Naive thymus-derived CD4-positive, alpha-beta T cell (primary cell): ENCODE measurements at regions not wholly inside any gene's neighbourhood (a gene's known extent, or its start where the extent isn't known, plus 50 kb on each side); places are given as distances from the start of the nearest gene placed in this dataset.

Source experiments
- ATAC-seq: fragments of 150-1000 bp; cut with Tn5 transposase; 2 replicates; pipeline ENCODE4 v1.10.0; 2021; ENCODE audit warnings: mild to moderate bottlenecking, moderate library complexity
- CTCF ChIA-PET: fragments of 350-600 bp; sonication (Branson Sonifier 250); formaldehyde crosslinking; loops from one replicate; lab custom pipeline; 2021; ENCODE audit warnings: antibody characterized with exemption; lab: Charles Lee
- POLR2A ChIA-PET: fragments of 350-600 bp; sonication (Branson Sonifier 250); formaldehyde crosslinking; loops from one replicate; lab custom pipeline; 2021; ENCODE audit warnings: antibody characterized with exemption, inconsistent platforms; lab: Charles Lee
- DNase-seq, 9 donors: peaks; one replicate each; pipeline versions ENCODE4 v3.0.0 to v3.0.0-alpha.2; 2020 to 2022; ENCODE audit warnings: mixed read lengths in 1 of 9
- H3K27ac ChIP-seq: one replicate; pipeline ENCODE4 v1.7.0; 2013; ENCODE audit warnings: mild to moderate bottlenecking, low read depth, low read length, moderate library complexity
- H3K27me3 ChIP-seq, 2 donors: one replicate each; pipeline ENCODE4 v1.7.0; 2013; ENCODE audit warnings: low read length in 2 of 2, mild to moderate bottlenecking in 2 of 2, moderate library complexity in 2 of 2; ENCODE audit not compliant: control insufficient read depth in 2 of 2, insufficient read depth in 2 of 2
- H3K36me3 ChIP-seq, 3 experiments: 1 replicate in 2 of 3; 2 replicates in 1 of 3; pipeline ENCODE4 v1.7.0; 2013; ENCODE audit warnings: low read length in 3 of 3, mild to moderate bottlenecking in 3 of 3, moderate library complexity in 1 of 3; ENCODE audit not compliant: insufficient read depth in 3 of 3, control insufficient read depth in 2 of 3
- H3K4me1 ChIP-seq, 2 donors: one replicate each; pipeline ENCODE4 v1.7.0; 2013; ENCODE audit warnings: low read length in 2 of 2, mild to moderate bottlenecking in 2 of 2, moderate library complexity in 1 of 2; ENCODE audit not compliant: control insufficient read depth in 2 of 2, insufficient read depth in 2 of 2
- H3K4me3 ChIP-seq: 2 replicates; pipeline ENCODE4 v1.7.0; 2013; ENCODE audit warnings: mild to moderate bottlenecking, low read length
- H3K9me3 ChIP-seq, 3 experiments: 1 replicate in 2 of 3; 2 replicates in 1 of 3; pipeline ENCODE4 v1.7.0; 2013; ENCODE audit warnings: low read length in 3 of 3; ENCODE audit not compliant: control insufficient read depth in 2 of 3
- H3K27ac Mint-ChIP-seq, 9 donors: one replicate each; pipeline ENCODE4 v1.8.0; 2020 to 2022; ENCODE audit warnings: mixed read lengths in 9 of 9, mild to moderate bottlenecking in 8 of 9, moderate library complexity in 5 of 9, inconsistent platforms in 2 of 9
- H3K27me3 Mint-ChIP-seq, 5 donors: one replicate each; pipeline ENCODE4 v1.8.0; 2021 to 2022; ENCODE audit warnings: mixed read lengths in 5 of 5, mild to moderate bottlenecking in 1 of 5
- H3K36me3 Mint-ChIP-seq, 5 donors: one replicate each; pipeline ENCODE4 v1.8.0; 2020 to 2022; ENCODE audit warnings: mixed read lengths in 5 of 5, mild to moderate bottlenecking in 3 of 5, inconsistent platforms in 1 of 5
- H3K4me1 Mint-ChIP-seq, 7 donors: one replicate each; pipeline ENCODE4 v1.8.0; 2020 to 2022; ENCODE audit warnings: mixed read lengths in 7 of 7, mild to moderate bottlenecking in 3 of 7, inconsistent platforms in 1 of 7
- H3K4me3 Mint-ChIP-seq, 10 donors: one replicate each; pipeline ENCODE4 v1.8.0; 2020 to 2022; ENCODE audit warnings: mild to moderate bottlenecking in 10 of 10, mixed read lengths in 10 of 10, moderate library complexity in 6 of 10, inconsistent platforms in 2 of 10
- H3K9me3 Mint-ChIP-seq, 11 donors: one replicate each; pipeline ENCODE4 v1.8.0; 2020 to 2022; ENCODE audit warnings: mixed read lengths in 11 of 11, mild to moderate bottlenecking in 4 of 11, inconsistent platforms in 1 of 11, moderate library complexity in 1 of 11
- intact Hi-C, 2 donors: fragments of 100-400 bp; cut with micrococcal nuclease; formaldehyde crosslinking; loops; one replicate each; pipeline ENCODE4 v1.15.1; 2023

DNA sequence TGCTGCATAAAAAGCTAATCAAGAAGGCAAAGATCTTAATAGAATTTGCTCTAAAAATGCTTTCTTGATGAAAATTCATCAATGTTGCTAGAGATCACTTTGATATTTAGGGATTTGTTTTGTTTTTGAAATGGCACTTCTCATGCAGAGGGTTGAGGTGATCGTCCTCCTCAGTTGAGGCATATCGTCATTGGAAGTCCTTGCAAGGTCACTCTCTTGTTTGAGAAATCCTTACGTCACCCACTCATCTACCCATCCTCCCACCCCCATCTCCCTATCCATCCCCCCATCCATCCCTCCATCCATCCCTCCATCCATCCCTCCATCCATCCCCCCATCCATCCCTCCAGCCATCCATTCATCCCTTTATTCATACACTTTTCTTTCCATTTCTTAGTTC is 133.7 kb downstream of the THNSL2 start:
- H3K27me3 ChIP-seq, result no peaks in the 10 kb centered on the region
- DNase-seq (no peak), ATAC-seq (no peak)
- no peaks in the 10 kb centered on the region for H3K4me1 ChIP-seq
- ChIA-PET POLR2A (no interaction called here), CTCF (no interaction called here)
- peaks cover 0 to 31% (median 7%) of the 10 kb centered on the region in 11 donors for H3K9me3 Mint-ChIP-seq
- H3K36me3 Mint-ChIP-seq, result peaks cover 0 to 8% (median 0%) of the 10 kb centered on the region in 5 donors
- H3K27me3 Mint-ChIP-seq, result peaks cover 4 to 29% (median 24%) of the 10 kb centered on the region in 5 donors
- no peaks in the 10 kb centered on the region for H3K9me3 ChIP-seq
- H3K4me3 Mint-ChIP-seq, result no peak overlapping the region
- H3K36me3 ChIP-seq, result no peaks in the 10 kb centered on the region
- no peak overlapping the region for H3K27ac ChIP-seq
- no peak overlapping the region for H3K27ac Mint-ChIP-seq
- H3K4me3 ChIP-seq, result no peak overlapping the region
- intact Hi-C loops, result no loop called here
- no peaks in the 10 kb centered on the region for H3K4me1 Mint-ChIP-seq

DNA sequence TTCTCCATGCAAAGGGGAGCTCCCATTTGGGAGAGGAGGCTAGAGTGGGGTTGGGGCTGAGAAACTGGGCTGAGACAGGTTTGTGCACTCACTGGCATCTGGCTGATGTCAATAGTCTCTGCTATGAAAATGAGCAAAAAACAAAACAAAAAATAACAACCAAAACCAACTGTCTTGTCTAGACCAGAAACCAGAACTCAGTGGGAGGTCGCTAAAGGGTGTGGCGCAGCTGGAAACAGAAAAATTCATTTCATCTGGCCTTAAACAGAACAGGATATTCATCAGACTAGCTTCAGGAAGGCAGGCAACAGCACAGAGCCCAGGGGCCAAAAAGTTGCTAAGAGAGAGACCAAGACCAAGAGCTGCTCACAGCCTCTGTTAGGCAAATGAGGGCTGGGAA is 126.1 kb downstream of the THNSL2 start:
- no peak overlapping the region for H3K4me3 Mint-ChIP-seq
- Histone ChIP-seq H3K4me1 (no peaks in the 10 kb centered on the region), H3K27ac (no peak overlapping the region), H3K4me3 (no peak overlapping the region), H3K27me3 (no peaks in the 10 kb centered on the region), H3K9me3 (no peaks in the 10 kb centered on the region), H3K36me3 (no peaks in the 10 kb centered on the region)
- H3K27me3 Mint-ChIP-seq, result peaks cover 0 to 11% (median 0%) of the 10 kb centered on the region in 5 donors
- no peaks in the 10 kb centered on the region for H3K36me3 Mint-ChIP-seq
- ChIA-PET CTCF (no interaction called here), POLR2A (no interaction called here)
- ATAC-seq (no peak), DNase-seq (no peak)
- intact Hi-C loops, result no loop called here
- H3K4me1 Mint-ChIP-seq, result no peaks in the 10 kb centered on the region
- peaks cover 0 to 5% (median 0%) of the 10 kb centered on the region in 11 donors for H3K9me3 Mint-ChIP-seq
- H3K27ac Mint-ChIP-seq, result no peak overlapping the region

DNA sequence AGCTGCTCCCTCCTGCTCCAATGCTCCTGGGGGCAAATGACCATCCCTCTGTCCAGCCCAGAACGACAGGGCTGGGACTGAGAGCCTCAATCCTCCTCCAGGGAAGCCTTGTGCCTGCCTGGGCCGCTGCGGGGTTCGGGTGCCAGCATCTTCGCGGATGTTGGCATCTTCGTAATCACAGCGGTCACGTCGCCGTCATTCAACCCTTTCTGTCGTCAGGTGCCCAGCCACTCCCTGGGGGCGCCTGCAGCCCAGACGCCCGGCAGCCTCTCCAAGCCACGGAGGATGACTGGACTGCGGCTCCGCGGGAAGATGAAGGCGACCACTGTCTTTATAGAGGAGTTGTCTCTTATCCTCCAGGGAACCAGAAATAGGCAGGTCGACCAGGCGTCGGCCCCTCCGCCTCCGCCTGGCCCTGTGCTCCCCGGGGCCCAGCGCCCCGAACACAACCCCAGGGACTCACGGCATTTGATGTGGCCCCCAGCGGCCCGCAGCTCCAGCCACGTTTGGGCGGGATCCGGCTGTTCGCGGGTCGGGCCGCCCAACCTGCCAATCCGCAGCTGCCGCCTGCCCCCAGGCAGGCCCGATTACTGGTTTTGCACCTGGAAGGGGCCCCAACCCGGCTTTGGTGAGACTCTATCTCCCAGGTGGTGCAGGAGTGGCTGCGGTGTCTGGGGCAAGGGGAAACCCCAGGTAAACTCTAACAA is 113.9 kb downstream of the THNSL2 start:
- DNase-seq, result no peak
- ChIA-PET CTCF (no interaction called here), POLR2A (no interaction called here)
- H3K36me3 ChIP-seq, result no peaks in the 10 kb centered on the region
- Mint-ChIP-seq H3K9me3 (peaks cover 0 to 2% (median 0%) of the 10 kb centered on the region in 11 donors), H3K36me3 (no peaks in the 10 kb centered on the region), H3K27ac (no peak overlapping the region), H3K4me3 (no peak overlapping the region), H3K27me3 (peaks cover 12 to 29% (median 24%) of the 10 kb centered on the region in 5 donors), H3K4me1 (peaks cover 0 to 2% (median 0%) of the 10 kb centered on the region in 7 donors)
- no peaks in the 10 kb centered on the region for H3K9me3 ChIP-seq
- peaks cover 0 to 4% of the 10 kb centered on the region in 2 donors for H3K4me1 ChIP-seq
- no peak overlapping the region for H3K4me3 ChIP-seq
- intact Hi-C loops, result no loop called here
- H3K27me3 ChIP-seq, result no peaks in the 10 kb centered on the region
- H3K27ac ChIP-seq, result no peak overlapping the region
- ATAC-seq, result no peak

DNA sequence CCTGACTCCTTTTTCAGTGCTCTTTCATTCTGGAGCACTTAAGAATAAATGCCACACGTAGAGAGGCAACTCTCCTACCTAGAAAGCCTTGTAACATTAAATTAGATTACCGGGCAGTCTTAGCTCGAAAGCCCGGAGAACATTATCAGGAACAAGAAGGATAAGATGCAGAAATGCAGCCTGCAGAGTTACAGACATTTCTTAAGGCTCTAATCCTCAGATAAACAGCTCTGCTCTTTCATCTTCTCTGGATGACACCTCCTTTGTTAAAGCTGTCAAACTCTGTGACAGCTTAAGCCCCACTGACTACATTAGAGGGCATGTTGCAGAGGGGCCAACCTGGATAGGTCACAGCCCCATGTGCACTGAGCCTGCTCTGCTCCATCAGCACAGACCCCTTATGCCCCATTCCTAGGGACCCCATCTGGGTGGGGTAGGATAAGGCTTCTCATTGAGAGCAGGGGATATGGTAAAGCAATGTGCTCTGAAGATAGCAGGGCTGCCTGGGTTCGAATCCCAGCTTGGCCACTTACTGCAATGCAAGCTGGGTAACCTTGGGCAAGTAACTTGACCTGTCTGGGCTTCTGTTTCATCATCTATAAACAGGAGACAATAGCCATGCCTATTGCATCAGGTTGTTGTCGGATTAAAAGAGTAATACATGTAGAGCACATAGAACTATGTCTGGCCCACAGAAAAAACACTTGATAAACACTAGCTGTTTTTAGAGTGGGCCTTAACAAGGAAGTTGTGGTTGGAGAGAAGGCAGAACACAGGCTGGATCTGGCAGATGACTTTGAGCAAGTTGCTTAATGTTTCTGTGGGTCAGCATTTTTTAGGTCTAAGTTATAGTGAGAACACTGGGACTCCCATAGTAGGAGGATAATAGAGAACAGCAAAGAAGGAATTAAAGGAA is 111.4 kb downstream of the THNSL2 start:
- DNase-seq (no peak), ATAC-seq (peak; percentile 58)
- ChIA-PET CTCF (no interaction called here), POLR2A (no interaction called here)
- H3K27me3 Mint-ChIP-seq, result peaks cover 10 to 28% (median 18%) of the 10 kb centered on the region in 5 donors
- no peaks in the 10 kb centered on the region for H3K27me3 ChIP-seq
- no peaks in the 10 kb centered on the region for H3K36me3 ChIP-seq
- H3K9me3 ChIP-seq, result no peaks in the 10 kb centered on the region
- H3K9me3 Mint-ChIP-seq, result peaks cover 0 to 2% (median 0%) of the 10 kb centered on the region in 11 donors
- no peak overlapping the region for H3K27ac Mint-ChIP-seq
- H3K4me1 Mint-ChIP-seq, result peaks cover 0 to 2% (median 0%) of the 10 kb centered on the region in 7 donors
- peaks cover 0 to 4% of the 10 kb centered on the region in 2 donors for H3K4me1 ChIP-seq
- intact Hi-C loops, result no loop called here
- H3K36me3 Mint-ChIP-seq, result no peaks in the 10 kb centered on the region
- H3K4me3 Mint-ChIP-seq, result no peak overlapping the region
- no peak overlapping the region for H3K4me3 ChIP-seq
- no peak overlapping the region for H3K27ac ChIP-seq

DNA sequence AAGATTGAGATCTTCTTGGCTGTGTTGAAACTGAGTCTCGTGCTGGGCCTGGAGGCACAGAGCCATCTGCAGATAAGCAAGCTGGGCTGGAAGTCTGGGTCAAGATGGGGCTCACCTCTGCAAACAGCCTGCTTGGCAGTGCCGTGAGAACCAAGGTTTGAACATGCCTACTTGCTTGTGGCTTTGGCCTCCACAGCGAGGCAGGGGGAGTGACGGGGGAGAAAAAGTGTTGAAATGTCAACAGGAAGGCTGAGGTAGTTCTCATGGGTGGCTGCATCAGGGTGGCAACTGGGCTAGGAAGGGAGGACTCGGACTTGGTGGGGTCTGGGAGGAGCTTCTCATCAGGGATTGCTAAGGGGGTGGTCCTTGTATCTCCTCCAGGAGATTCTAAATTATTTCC is 99.7 kb downstream of the THNSL2 start:
- Histone ChIP-seq H3K36me3 (no peaks in the 10 kb centered on the region), H3K4me1 (no peaks in the 10 kb centered on the region), H3K27me3 (no peaks in the 10 kb centered on the region), H3K27ac (no peak overlapping the region), H3K4me3 (no peak overlapping the region), H3K9me3 (no peaks in the 10 kb centered on the region)
- intact Hi-C loops, result no loop called here
- Mint-ChIP-seq H3K27ac (no peak overlapping the region), H3K4me3 (no peak overlapping the region), H3K9me3 (peaks cover 0 to 17% (median 2%) of the 10 kb centered on the region in 11 donors), H3K36me3 (no peaks in the 10 kb centered on the region), H3K4me1 (peaks cover 0 to 5% (median 0%) of the 10 kb centered on the region in 7 donors), H3K27me3 (peaks cover 0 to 4% (median 0%) of the 10 kb centered on the region in 5 donors)
- POLR2A ChIA-PET, result no interaction called here
- ATAC-seq (peak; percentile 35), DNase-seq (no peak)
- CTCF ChIA-PET, result no interaction called here

DNA sequence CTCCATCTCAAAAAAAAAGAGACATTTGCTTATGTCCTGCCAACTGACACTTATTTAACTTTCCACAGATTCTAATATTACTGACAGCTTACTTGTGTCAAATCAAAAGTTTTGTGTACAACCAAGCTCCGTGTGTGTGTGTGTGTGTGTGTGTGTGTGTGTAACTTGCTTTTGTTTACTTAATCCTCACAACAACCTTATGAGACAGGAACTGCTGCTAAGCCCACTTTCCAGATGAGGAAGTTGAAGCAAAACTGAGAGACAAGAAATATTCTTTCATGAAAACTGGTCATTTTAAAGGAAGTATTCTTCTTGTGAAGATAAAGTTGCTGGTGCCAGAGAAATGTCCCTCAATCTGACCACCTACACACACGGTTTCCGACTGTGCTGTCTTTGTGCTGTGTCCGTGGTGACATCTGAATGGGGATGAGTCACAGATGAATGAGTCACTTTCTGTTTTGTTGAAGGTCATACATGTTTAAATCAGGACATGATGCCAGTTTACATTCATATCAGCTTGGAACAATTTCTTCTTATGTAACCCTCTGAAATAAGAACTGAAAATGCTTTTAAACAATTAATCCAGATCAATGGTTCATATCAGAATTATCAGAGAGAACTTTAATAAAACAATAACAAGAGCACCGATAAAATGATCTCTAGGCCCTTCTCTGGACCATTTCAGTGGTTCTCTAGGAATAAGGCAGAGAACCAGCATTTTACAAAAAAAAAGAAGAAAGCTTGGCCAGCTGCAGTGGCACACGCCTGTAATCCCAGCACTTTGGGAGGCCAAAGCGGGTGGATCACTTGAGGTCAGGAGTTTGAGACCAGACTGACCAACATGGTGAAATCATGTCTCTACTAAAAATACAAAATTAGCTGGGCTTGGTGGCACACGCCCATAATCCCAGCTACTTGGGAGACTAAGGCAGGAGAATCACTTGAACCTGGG is 95.5 kb downstream of the THNSL2 start:
- H3K27ac Mint-ChIP-seq, result no peak overlapping the region
- Histone ChIP-seq H3K27ac (no peak overlapping the region), H3K27me3 (no peaks in the 10 kb centered on the region), H3K4me1 (no peaks in the 10 kb centered on the region), H3K9me3 (no peaks in the 10 kb centered on the region), H3K4me3 (no peak overlapping the region), H3K36me3 (no peaks in the 10 kb centered on the region)
- intact Hi-C loops, result no loop called here
- DNase-seq (peak in 1 of 9 donors; percentile 24), ATAC-seq (peak; percentile 76)
- POLR2A ChIA-PET, result no interaction called here
- CTCF ChIA-PET, result no interaction called here
- peaks cover 0 to 17% (median 7%) of the 10 kb centered on the region in 5 donors for H3K27me3 Mint-ChIP-seq
- peaks cover 0 to 5% (median 0%) of the 10 kb centered on the region in 7 donors for H3K4me1 Mint-ChIP-seq
- peaks cover 0 to 17% (median 2%) of the 10 kb centered on the region in 11 donors for H3K9me3 Mint-ChIP-seq
- H3K36me3 Mint-ChIP-seq, result no peaks in the 10 kb centered on the region
- H3K4me3 Mint-ChIP-seq, result peak overlapping the region in 1 of 10 donors; percentile 4
